ENCODE measurements at regions not wholly inside any gene's neighbourhood (a gene's known extent, or its start where the extent isn't known, plus 50 kb on each side); places are given as distances from the start of the nearest gene placed in this dataset.

- Histone ChIP-seq H3K36me3 (ENCODE audit: control insufficient read depth, insufficient read depth, low read length) (no peaks in the 10 kb centered on the region), H3K4me2 (ENCODE audit: low read depth, low read length) (no peak overlapping the region; the same call in 1 of the 2 replicates), H3K23ac (ENCODE audit: low read depth, low read length) (no peak overlapping the region), H3K27me3 (ENCODE audit: control insufficient read depth, insufficient read depth, low read length) (no peaks in the 10 kb centered on the region), H3K79me1 (ENCODE audit: low read depth in 1 of 2, low read length in 2 of 2) (no peaks in the 10 kb centered on the region), H3K9ac (ENCODE audit: low read depth, low read length) (no peak overlapping the region), H2BK15ac (ENCODE audit: low read depth, low read length) (no peak overlapping the region), H3K14ac (replicated peaks; ENCODE audit: low read depth, low read length) (no peak overlapping the region), H2AFZ (replicated peaks; ENCODE audit: low read length, poor library complexity) (no peak overlapping the region), H3K4me1 (ENCODE audit: control insufficient read depth, insufficient read depth, low read length) (no peaks in the 10 kb centered on the region), H4K8ac (ENCODE audit: low read depth in 2 of 2, low read length in 2 of 2) (no peak overlapping the region), H4K5ac (ENCODE audit: low read depth, low read length) (no peak overlapping the region), H2AK5ac (ENCODE audit: low read depth, low read length) (no peak overlapping the region), H2BK20ac (ENCODE audit: low read depth, low read length) (no peak overlapping the region), H2BK5ac (ENCODE audit: low read depth, low read length, poor library complexity, severe bottlenecking) (no peak overlapping the region), H2AK9ac (replicated peaks; ENCODE audit: low read depth, low read length, poor library complexity) (no peak overlapping the region), H4K20me1 (ENCODE audit: insufficient read depth, low read length) (no peaks in the 10 kb centered on the region), H3K9me1 (ENCODE audit: insufficient read depth, low read length) (no peaks in the 10 kb centered on the region), H3K56ac (ENCODE audit: extremely low read depth, insufficient read depth, low read length) (no peak overlapping the region), H3K27ac (ENCODE audit: insufficient read depth, low read length) (no peak overlapping the region), H3K18ac (ENCODE audit: low read depth, low read length) (no peak overlapping the region), H4K91ac (ENCODE audit: insufficient read depth, low read depth, low read length) (no peak overlapping the region), H2BK120ac (ENCODE audit: low read depth, low read length) (no peak overlapping the region), H3K4me3 (ENCODE audit: insufficient read depth, low read depth, low read length) (no peak overlapping the region), H3K9me3 (ENCODE audit: control insufficient read depth, insufficient read depth, low read length) (peaks cover 6% of the 10 kb centered on the region; the same call in 1 of the 2 replicates), H3K4ac (ENCODE audit: low read depth, low read length) (no peak overlapping the region)
- in situ Hi-C loops (cut with MboI; ENCODE audit: low sequenced_read_pairs), result no loop called here
- intact Hi-C loops (cut with micrococcal nuclease), result no loop called here
- dilution Hi-C loops (cut with HindIII; ENCODE audit: low sequenced_read_pairs, unreplicated experiment), result no loop called here
- POLR2A ChIA-PET (ENCODE audit: unreplicated experiment), result interaction anchor here (1.4 kb wide), 1 partner anchor 9 kb away, joined by 10 read pairs; no protein-coding TSS in a partner anchor
- BruUV-seq (replicated peaks), result no TSS peak
- WGBS, 2 experiments (ENCODE audit: extremely low coverage in 2 of 2, insufficient read length in 1 of 2), result no CpG with 5 or more reads among the region's 4 CpGs
- no peak for TF ChIP-seq CTCF (conservative IDR thresholded peaks at IDR 0.05; ENCODE audit: low read depth, low read length)
- TF ChIP-seq CHD1 (IDR thresholded peaks at IDR 0.05; ENCODE audit: low read depth, low read length), result no peak
- TF ChIP-seq FOS (IDR thresholded peaks at IDR 0.05; ENCODE audit: low read depth, low read length), result no peak
- no peak for TF ChIP-seq RCOR1 (IDR thresholded peaks at IDR 0.05; ENCODE audit: insufficient replicate concordance, low read length)
- no peak for TF ChIP-seq MAFK (IDR thresholded peaks at IDR 0.05; ENCODE audit: low read depth, low read length)
- no peak for TF ChIP-seq USF2 (IDR thresholded peaks at IDR 0.05; ENCODE audit: low read depth, low read length)
- no peak for TF ChIP-seq CEBPB (IDR thresholded peaks at IDR 0.05; ENCODE audit: low read depth, low read length)
- TF ChIP-seq BHLHE40 (IDR thresholded peaks at IDR 0.05; ENCODE audit: low read depth, low read length), result no peak
- TF ChIP-seq RFX5 (IDR thresholded peaks at IDR 0.05; ENCODE audit: low read depth, low read length), result no peak
- TF ChIP-seq MAZ (IDR thresholded peaks at IDR 0.05; ENCODE audit: borderline replicate concordance, low read depth, low read length), result no peak
- no peak for TF ChIP-seq ELK1 (IDR thresholded peaks at IDR 0.05; ENCODE audit: borderline replicate concordance, low read depth, low read length)
- no peak for TF ChIP-seq RAD21 (IDR thresholded peaks at IDR 0.05; ENCODE audit: low read length)
- TF ChIP-seq MXI1 (IDR thresholded peaks at IDR 0.05; ENCODE audit: borderline replicate concordance, low read depth, low read length), result no peak
- no peak for TF ChIP-seq NFE2L2 (IDR thresholded peaks at IDR 0.05; ENCODE audit: low read depth, low read length)
- no peak for TF ChIP-seq POLR2A (IDR thresholded peaks at IDR 0.05; ENCODE audit: low read depth, low read length)
- no peak for TF ChIP-seq SMC3 (IDR thresholded peaks at IDR 0.05; ENCODE audit: low read depth, low read length)
- CTCF ChIA-PET, result no interaction called here
- DNase-seq, result no peak
- ATAC-seq (ENCODE audit: low read depth), result no peak
These were observed 425.2 kb downstream of the GALC start for GRCh38 chr14:87567618-87568295.

Data from IMR-90 (cell line).